ENCODE measurements at regions not wholly inside any gene's neighbourhood (a gene's known extent, or its start where the extent isn't known, plus 50 kb on each side); places are given as distances from the start of the nearest gene placed in this dataset.
"Not testable (repeated sequence)": the region's sequence is repeated elsewhere in the genome, so short reads cannot be mapped to it uniquely, and the experiment has no call there.

DNA sequence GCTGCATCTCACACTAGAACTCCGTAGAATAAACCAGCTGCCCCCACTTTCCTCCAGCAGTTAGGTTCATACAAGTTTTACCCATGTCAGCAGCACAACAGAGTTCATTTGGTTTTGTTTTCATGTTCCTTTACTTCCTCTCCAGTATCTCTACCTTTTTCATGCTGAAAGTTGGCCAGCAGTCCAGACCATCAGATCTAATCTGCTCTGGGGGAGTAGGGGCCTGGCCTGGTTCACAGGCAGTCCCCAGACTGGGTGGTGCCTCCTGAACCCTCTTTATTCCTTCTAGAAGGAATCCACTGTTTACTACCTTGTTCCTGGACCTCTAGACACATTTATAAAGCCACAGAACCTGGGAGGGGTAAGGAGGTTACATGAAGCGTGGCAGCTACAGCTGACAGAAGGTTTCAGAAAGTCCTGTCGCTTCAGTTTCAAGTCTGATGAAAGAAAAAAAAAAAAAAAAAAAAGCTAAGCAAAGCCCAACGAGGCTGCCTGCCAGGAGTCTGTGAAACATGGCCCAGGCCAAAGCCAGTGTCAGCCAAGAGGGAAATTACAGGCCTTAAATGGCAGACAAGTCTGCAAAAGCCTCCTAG is 184.6 kb upstream of the JUN start:
- no peak for DNase-seq (ENCODE audit: low read depth, low spot score)

DNA sequence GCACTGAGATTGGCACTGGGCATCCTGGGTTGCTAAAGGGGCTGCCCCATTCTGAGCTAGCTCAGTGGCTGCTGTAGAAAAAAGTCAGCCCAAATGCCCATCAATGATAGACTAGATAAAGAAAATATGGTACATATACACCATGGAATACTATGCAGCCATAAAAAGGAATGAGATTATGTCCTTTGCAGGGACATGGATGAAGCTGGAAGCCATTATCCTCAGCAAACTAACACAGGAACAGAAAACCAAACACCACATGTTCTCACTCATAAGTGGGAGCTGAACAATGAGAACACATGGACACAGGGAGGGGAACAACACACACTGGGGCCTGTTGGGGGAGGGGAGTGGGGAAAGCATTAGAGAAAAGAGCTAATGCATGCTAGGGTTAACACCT is 185.3 kb upstream of the JUN start:
- not testable (repeated sequence) for DNase-seq (ENCODE audit: low read depth, low spot score)

DNA sequence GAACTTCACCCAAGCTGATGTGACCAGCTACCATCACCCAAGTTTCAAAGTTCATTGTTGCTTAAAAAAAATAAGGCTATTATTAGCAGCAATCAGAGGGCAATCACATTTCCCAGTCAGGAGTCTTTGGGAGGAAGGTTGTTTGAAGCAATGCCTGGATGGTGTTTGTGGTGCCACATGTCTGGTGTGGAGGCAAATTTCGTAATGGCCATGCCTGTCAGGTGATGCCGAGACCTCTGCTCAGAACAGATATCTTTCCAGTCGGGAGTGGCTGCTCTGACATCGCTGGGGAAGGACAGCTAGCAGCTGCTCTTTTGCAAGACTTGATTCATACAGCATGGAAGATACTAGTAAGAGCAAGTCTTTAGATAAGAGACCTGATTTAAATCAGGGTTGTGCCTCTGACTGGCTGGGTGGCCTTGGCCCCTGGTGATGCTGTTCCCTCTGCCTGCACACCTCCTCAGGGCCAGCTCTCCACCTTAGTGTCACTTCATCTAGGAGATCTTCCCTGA is 187.8 kb upstream of the JUN start:
- no peak for DNase-seq (ENCODE audit: low read depth, low spot score)

DNA sequence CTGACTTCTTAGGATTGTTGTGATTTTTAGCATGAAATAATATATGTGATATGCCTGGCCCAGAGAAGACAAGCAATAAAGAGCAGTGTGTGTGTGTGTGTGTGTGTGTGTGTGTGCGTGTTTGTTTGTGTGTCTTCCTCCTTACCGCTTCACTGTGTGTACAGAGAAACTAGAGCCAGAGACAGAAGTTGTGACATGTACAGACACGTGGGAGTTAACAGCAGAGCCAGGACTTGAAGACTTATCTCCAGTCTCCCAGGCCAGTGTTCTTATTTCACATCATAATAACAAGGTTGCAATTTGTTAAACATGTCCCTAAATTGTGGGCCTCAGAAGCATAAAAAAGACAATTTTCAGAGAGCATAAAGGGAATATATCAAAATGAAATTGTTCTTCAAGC is 192.0 kb upstream of the JUN start:
- no peak for DNase-seq (ENCODE audit: low read depth, low spot score)

DNA sequence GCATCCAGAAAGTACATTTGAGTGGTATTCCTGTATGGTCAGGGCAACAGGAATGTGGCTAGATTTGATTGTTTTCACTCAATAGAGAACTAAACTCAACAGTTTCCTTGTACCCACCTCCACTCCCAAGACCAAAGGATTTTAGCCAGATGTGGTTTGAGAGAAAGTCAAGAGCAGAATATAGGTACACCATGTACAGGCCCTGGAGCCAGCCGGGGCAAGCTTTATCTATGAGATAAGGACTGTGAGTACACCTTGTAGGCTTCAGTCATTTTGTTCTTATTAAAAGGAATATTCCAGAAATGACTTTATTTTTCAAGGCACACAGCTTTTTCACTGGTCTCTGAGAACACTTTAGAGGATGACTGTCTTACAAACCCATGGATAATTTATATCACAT is 192.4 kb upstream of the JUN start:
- DNase-seq (ENCODE audit: low read depth, low spot score) = no peak

DNA sequence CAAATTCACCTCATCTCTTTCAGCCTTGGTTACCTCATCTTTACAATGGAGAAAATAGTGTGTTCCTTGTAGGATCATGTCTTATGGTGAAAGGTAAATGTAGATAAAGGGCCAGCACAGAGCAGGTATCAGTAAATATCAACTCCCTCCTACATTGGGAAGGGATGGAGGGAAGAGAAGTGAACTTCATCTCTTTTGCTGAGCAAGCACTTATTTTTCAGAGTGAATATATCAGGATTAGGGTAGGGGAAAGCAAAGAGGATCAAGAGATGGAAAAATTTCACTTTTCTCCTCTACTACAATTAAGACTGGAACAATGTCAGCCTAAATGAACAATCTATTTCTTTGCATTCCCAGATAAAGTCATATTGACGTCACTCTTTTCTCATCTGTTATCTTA is 193.8 kb upstream of the JUN start:
- no peak for DNase-seq (ENCODE audit: low read depth, low spot score)

DNA sequence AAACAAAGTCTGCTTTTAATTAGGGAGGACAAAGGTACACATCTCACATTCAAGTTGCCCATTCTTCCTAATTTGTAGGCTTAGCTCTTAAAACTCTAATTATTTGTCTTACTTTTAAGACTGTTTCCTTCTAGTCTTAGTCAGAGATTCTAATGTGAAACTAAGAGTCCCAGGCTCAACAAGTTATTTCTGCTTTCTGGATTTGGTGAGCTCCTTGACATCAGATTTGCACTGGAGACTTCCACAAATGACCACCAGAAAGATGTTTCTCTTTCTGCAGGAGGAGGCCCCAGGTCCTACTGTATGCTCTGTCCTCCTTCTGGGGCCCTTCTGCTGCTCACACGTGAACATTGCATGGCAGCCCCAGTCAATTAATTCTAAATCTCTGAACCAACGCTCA is 194.2 kb upstream of the JUN start:
- DNase-seq (ENCODE audit: low read depth, low spot score) = no peak

DNA sequence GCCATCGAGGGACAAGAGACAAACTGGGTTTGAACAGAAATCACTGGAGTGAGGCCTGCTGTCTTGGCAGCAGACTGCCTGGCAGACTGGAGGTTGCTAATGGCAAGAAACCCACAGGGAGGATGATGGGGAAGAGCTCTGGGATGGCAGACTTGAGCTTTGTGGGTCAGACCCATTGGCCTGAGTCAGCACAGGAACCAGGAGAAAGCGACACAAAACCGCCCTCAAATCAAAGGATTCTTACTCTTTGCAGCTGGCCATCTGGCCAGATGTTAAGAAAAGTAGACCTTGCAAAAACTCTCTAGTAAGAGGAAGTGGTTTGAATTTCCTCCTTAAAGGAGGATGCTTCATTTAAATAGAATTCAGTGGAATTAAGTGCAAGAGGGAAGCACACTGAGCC is 195.2 kb upstream of the JUN start:
- DNase-seq (ENCODE audit: low read depth, low spot score) = no peak

DNA sequence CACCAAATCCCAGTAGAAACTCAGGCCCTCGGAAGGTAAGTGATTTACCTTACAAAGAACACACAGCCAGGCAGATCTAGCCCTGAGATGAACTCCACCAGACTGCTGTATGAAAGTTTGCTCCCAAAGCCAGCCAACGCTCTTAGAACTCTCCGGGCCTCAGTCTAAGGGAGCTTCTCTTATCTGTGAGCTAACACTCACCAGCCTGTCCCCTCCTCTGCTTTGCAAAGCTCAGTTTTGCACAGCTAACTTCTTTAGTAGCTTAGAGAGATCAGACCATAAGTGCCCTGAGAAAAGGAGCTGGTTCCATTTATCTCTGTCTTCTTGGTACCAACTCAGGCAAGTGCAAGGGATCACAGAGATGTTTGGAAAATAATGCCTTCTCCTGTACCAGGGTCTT is 195.8 kb upstream of the JUN start:
- DNase-seq (ENCODE audit: low read depth, low spot score) = no peak

DNA sequence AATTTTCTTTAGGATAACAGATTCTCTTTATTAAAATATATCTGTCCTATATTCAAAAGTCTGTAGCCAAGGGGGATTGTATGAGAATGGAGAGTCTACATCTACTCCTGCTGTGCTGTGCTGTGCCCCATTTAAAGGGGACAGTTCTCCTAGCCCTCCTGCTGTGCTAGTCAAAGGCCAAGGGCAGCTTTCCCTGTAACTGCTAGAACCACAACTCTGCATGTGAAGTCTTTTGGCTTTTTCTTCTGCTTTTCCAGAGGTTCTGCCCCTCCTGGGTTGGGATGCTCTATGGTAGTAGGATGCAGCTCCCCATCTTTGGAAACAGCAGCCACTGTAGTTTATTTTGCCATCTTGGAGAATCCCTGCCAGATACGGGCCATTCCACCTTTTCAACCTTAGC is 197.5 kb upstream of the JUN start:
- DNase-seq (ENCODE audit: low read depth, low spot score) = no peak

DNA sequence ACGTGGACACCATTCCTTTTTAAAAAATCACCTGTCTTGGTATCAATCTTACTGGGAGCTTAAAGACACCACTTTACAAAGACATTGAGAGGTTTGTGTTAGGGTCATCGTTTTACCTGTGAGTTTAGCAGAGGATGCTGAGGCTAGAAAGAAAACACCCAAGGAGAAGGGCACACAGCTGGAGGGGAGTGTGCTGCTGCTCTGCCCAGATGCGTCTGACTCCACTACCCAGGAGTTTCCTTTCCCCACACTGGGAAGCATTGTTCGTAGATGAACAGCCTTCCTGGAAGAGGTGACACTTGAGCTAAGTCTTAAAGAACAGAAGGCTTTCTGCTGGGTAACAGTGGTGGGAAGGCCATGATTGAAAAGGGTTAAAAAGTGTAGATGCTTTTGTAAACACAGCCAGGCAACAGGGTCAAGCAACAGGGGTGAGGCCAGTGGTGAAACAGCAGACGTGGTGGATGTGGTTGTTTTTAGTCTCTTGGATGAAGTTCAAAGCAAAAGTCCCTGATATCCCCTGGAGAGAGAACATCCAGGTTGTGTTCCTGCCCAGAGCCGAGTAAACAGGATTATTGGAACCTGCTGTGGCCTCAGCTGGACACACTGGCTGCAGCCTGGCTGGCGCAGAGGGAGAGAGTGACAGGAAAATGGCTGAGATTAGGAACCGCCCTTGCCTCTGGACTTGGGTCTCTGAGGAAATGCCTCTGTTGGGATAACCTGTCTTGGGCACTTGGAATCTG is 198.6 kb upstream of the JUN start:
- DNase-seq (ENCODE audit: low read depth, low spot score) = no peak

DNA sequence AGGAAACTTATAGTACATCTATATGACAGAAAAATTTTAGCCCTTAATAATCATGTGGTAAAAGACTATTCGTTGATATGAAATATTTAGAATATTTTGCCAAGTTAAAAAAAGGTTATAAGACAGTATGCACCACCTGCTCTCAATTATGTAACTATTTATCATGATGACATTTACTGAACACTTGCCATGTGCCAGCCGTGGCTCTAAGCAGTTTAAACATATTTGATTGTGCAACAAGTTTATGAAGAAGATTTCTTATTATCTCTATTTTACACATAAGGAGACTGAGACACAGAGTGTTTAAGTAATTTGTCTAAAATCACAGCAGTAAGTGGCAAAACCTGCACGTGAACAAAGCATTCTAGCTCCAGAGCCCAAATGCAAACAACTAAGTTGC is 199.3 kb upstream of the JUN start:
- DNase-seq (ENCODE audit: low read depth, low spot score) = no peak

DNA sequence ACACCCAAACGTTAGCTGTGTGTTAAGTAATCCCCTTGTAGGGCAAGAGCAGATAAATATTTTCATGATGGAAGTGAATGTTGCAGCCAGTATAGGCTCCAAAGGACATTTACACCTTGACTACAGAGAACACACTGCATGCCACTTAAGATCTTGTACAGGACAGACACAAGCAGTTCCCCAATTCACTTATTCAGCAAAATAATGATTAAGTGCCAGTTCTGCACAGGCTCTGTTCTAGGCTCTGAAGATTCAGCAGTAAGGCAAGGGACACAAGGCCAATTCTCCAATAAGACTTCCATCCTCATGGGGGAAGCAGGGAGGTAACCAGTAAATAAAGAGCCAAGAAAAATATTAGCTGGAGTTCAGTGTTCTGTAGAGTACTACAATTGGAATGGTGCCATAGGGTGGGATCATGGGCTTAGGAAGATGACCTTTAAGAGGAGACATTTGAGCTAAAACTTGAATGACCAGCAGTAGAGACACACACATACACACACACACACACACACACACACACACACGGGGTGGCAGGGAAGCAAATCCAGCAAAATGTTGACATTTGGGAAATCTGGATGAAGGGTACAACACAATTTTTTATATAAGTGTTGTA is 199.9 kb upstream of the JUN start:
- DNase-seq (ENCODE audit: low read depth, low spot score) = no peak

DNA sequence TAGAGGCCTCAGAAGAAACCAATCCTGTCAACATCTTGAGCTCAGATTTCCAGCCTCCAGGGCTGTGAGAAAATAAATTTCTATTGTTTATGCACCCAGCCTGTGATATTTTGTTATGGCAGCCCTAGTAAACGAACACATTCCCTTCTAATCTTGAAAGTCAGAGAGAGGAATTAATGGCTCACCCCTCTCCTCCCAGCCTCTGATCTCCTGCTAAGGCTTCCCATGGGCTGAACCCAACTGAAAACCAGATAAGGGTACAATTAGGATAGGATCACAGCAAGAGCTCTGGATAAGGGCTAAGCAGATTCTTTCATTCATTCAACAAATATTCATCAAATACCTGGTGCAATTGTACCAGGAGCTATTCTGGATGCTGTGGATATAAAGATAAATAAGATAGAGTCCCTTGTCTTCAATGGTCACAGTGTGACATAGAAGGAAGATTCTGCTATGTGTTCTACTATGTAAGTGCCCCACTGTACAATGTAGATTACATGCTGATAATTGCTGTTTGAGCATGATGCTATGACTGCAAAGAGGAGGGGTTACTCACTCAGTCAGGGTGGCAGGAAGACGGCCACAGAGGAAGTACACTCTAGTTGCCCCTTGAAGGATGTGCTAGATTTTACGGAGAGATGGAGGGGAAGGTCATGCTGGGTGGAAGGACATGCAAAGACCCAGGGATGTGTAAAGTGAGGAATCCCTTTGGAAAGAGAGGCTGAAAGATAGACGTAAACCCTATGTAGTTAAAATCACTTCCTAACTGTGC is 203.3 kb upstream of the JUN start:
- DNase-seq (ENCODE audit: low read depth, low spot score) = no peak

DNA sequence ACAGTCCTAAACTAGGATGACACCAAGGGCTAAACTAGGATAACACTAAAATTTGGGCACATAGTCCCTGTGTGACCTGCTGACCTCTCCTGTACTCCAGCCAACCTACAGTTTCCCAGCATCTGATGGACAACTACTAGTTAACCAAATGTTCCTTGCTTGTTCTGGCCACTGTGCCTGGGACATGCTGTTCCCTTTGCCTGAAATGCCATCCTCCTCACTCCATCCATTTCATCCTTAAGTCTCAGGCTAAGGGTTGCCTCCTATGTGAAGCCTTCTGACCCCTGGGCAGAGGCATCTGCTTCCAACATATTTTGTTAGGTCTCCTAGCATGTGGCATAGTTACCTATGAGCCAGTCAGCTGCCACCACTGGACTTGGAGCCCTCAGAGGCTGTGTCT is 204.9 kb upstream of the JUN start:
- DNase-seq (ENCODE audit: low read depth, low spot score) = no peak

DNA sequence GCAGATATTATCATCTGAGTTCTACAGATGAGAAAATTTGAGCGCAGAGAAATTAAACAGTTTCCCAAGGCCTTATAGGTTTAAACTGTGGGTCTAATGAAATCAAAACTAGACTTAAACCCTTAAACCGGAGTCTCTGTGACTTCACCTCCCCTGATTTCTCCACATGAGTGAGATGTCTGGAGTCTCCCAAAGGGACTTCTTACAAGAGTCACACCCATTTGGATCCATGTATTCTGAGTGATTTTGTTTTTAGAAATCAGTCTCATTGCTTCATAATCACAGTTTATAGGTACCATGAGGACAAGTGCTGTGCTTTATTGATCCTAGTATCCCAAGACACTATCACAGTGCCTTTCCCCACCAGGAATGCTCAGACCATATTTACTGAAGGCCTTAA is 206.0 kb upstream of the JUN start:
- no peak for DNase-seq (ENCODE audit: low read depth, low spot score)

DNA sequence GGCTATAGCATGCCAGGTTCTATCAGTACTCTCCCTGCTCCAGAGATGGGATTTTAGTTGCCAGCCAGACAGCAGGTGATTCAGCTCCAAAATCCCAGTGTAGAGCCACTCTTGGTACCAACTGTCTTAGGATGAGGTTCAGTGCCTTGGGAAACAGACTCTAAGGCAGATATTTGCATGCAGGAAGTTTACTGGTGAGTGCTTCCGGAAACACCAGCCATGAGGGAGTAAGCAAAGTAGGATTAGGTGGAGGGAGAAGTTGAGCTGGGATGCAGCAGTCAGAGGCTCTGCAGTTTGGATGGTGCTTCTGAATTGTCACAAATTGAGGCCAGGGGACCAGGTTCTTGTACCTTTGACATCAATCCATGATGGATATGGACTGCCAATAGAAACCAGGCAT is 207.5 kb upstream of the JUN start:
- no peak for DNase-seq (ENCODE audit: low read depth, low spot score)

DNA sequence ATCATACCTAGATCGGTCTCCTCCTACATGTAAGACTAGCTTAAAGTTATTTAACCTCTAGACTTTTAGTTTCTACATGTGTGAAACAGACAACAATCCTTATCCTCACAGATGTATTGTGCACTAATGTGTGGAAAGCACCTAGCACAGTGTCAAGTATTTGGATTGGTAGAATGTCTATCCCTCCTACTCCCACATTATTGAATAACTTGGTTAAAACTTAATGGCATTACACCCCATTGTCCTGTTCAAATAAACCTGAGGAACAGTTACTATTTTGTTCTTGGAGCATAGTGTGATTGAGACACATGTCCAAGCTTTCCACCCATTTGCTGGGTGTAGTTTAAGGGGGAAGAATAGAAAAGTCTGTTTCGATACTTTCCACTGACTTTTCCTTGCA is 208.8 kb upstream of the JUN start:
- no peak for DNase-seq (ENCODE audit: low read depth, low spot score)

DNA sequence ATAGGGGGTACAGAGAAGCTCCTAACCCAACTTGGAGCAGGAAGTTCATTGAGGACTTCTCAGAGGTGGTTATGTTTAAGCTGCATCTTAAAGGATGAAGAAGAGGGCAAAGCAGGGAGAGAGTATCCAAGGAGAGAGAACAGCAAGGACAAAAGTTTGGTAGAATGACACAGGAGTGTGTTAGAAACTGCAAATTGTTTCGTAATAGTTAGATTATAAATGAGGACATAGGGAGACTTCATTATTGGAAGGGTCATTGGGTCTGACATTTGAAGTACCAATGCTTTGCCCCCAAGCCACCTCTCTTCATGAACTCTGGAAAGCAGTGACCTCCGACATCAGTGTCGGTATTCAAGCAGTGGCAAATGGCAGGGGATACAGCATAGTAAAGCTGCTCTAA is 209.6 kb upstream of the JUN start:
- no peak for DNase-seq (ENCODE audit: low read depth, low spot score)

DNA sequence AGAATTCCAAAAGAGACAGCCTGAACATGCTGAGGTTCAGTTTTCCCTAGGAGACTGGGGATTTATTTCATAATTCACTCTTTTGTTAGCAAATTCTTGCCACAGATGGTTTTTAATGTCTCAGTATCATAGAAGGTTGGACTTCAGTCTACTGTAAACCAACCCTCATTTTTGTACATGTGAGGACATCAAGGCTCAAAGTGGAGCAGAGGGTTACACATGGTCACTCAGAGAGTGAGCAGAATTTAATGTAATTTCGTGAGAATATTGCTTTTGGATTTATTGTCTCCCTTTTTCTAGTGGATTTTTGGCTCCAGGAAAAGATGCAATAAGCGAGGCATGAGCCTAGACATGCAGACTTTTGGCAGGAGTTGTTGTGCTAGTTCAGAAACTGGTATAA is 210.8 kb upstream of the JUN start:
- DNase-seq (ENCODE audit: low read depth, low spot score) = no peak

DNA sequence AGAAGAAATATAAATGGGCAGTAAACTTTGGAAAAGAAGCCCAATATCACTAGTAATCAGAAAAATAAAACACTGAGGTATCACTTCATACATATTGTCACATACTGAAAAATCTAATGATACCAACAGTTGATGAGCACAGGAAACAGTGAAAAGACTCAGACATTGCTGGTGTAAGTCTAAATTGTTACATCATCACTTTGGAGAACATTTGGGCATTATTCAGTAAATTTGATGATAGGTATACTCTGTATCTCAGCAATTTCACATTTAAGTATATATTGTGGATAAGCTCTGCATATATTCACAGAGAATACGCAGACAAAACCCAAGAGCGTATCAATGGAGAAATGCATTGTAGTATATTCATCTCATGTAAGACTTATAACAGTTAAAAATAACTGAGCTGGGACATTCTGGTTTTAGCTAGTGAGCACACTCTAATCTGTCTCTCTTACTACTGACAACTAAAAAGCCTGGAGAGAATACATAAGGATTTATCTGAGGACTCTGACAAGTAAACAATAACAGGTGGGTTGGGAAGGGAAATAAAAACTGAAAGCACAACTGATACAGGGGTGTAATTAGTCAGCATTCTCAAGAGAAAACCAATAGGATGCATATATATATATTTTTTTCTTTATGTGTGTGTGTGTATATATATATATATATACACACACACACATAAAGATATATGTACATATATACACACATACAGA is 212.7 kb upstream of the JUN start:
- no peak for DNase-seq (ENCODE audit: low read depth, low spot score)

DNA sequence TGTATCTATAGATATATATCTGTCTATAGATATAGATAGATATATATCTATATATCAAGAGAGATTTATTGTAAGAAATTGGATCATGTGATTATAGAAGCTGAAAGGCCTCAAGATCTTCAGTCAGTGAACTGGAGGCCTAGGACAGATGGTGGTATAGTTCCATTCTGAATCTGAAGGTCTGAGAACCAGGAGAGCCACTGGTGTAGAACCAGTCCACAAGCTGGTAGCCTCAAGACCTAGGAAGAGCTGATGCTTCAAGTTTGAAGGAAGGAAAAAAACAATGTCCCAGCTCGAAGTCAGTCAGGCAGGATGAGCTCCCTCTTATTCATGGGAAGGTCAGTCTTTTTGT is 213.2 kb upstream of the JUN start:
- no peak for DNase-seq (ENCODE audit: low read depth, low spot score)
